Activated CD4-positive, CD25-positive, alpha-beta regulatory T cell (primary cell): ENCODE measurements at regions not wholly inside any gene's neighbourhood (a gene's known extent, or its start where the extent isn't known, plus 50 kb on each side); places are given as distances from the start of the nearest gene placed in this dataset.

Experiments
- DNase-seq, 4 experiments: peaks; one replicate each; lab custom pipeline; 2025; lab: John Stamatoyannopoulos, UW

DNA sequence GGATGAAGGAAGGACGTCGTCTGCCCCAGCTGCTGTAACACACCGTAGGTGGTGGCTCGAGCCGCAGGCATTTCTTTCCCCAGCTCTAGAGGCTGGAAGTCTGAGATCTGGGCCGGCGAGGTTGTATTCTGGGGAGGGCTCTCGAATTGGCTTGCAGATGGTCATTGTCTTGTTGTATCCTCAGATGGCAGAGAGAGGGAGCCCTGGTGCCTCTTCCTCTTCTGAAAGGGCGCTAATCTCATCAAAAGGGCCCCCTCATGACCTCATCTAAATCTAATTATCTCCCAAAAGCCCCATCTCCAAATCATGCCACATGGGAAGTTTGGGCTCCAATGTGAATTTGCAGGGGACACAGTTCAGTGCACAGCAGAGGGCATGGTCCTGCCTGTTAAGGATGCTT lies 109.0 kb downstream of the SIK1 start:
- no peak for DNase-seq

DNA sequence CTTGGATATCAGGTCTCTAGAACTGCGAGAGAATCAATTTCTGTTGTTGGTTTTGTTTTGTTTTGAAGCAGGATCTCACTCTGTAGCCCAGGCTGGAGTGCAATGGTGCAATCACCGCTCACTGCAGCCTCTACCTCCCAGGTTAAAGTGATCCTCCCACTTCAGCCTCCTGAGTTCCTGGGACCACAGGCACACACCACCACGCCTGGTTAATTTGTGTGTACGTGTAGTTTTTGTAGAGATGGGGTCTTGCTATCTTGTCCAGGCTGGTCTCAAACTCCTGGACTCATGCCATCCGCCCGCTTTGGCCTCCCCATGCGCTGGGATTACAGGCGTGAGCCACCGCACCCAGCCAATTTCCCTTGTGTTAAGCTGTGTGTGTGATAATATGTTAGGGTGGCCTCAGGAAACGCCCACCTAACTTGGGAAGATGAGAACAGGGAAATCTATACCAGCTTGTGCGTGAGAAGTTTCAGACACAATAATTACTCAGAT lies 109.6 kb downstream of the SIK1 start:
- DNase-seq: no peak

GRCh38 chr21:43316156-43316845 lies 110.6 kb downstream of the SIK1 start:
- DNase-seq: no peak

DNA sequence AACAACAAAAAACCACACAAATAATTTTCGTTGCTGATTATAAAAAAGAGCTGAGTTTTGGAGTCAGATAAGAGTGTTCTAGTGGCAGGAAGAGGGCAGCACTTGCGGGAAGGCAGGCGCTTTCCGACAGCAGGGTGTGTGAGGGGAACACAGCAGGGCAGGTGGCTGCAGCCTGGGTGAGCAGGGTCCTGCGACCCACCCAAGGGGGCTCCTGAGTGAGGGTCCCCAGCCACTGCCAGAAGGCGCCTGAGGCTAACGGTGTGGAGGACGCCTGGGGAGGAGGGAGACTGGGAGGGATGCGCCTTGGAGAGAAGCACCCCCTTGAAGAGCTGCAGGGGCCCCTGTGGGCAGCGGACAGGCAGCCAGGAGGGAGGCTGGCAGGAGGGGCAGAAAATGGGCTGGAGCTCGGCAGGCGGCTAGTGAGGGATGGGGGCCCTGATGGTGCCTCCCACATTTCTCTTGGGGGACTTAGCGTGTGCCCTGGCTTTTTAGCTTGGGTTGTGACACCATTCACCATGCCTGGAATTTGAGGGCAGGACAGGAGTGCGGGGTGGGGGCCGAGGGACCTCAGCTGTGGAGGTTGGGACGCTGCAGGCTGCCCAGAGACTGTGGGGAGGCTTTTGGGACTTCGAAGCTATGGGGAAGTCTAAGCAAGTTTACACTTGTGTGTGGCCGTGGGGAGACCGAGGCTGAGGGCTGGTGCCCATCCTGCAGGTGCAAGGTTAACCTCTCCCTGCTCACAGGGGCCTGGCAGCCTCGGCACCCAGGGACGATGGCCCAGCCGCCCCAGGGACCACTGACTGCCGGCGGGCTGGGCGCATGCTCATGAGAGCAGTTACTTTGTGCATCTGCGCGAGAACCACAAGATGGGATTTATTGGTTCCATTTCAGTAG lies 111.4 kb downstream of the SIK1 start:
- no peak for DNase-seq

GRCh38 chr21:43313939-43314405 lies 113.0 kb downstream of the SIK1 start:
- DNase-seq: no peak

GRCh38 chr21:43313221-43313938 lies 113.6 kb downstream of the SIK1 start:
- no peak for DNase-seq

- DNase-seq: no peak
Observed at GRCh38 chr21:43312751-43313169, 114.2 kb downstream of the SIK1 start.

GRCh38 chr21:43312011-43312410 lies 114.9 kb downstream of the SIK1 start:
- DNase-seq: no peak

- DNase-seq: no peak
Observed at GRCh38 chr21:43311301-43311817, 115.6 kb downstream of the SIK1 start.

DNA sequence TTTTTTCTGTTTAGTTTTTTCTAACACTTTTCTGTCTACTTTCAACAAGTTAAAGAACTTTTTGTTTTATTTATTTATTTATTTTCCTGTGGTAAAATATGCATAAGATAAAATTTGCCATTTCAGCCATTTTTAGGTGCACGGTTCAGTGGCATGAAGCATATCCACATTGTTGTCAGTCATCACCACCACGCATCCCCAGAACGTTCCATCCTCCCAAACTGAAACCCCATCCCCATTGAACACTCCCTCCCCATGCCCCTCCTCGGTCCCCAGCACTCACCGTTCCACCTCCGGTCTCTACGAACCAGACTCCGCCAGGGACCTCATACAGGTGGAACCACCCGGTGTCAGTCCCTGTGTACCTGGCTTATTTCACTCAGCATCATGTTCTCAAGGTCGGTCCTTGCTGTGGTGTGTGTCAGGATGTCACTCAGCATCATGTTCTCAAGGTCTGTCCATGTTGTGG lies 118.1 kb downstream of the SIK1 start:
- no peak for DNase-seq

DNA sequence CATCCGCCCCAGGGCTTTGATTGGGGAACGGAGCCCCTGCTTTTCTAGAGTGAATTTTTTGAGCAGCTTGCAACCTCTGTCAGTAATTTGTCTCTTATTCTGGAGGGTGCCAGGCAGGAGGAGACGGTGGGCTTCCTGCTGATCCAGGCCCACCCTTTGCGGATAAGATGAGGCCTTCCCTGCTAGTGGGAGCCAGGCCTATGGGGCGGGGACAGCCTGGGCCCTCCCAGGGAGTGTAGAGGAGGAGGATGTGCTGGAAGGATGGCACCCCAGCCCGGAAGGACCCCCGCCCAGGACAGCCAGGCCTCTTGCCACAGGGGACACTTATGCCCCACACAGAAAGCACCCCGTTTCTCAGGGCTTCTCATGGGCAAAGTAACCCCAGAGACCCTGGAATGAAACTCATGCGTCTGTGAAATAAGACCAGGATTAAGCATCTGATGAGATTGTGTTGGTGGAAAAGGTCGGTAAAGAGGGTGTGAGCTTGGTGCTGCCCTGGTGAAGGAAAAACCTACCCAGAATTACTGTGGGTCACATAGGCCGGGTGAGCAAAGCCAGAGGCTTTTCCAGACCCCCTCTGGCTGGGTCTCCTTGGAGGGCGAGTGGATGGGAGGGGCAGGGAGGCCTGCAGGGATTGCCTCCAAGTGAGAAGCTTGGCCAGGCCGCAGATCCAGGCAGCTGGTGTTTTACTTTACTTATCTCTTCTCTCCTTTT lies 118.7 kb downstream of the SIK1 start:
- DNase-seq: no peak

GRCh38 chr21:43307677-43308070 lies 119.3 kb downstream of the SIK1 start:
- no peak for DNase-seq

- no peak for DNase-seq
Observed at GRCh38 chr21:43306911-43307676, 119.8 kb downstream of the SIK1 start.

- no peak for DNase-seq
Observed at GRCh38 chr21:43306391-43306790, 120.5 kb downstream of the SIK1 start.

- DNase-seq: no peak
Observed at GRCh38 chr21:43305811-43306311, 121.1 kb downstream of the SIK1 start.

- DNase-seq: no peak
Observed at GRCh38 chr21:43305336-43305665, 121.6 kb downstream of the SIK1 start.

DNA sequence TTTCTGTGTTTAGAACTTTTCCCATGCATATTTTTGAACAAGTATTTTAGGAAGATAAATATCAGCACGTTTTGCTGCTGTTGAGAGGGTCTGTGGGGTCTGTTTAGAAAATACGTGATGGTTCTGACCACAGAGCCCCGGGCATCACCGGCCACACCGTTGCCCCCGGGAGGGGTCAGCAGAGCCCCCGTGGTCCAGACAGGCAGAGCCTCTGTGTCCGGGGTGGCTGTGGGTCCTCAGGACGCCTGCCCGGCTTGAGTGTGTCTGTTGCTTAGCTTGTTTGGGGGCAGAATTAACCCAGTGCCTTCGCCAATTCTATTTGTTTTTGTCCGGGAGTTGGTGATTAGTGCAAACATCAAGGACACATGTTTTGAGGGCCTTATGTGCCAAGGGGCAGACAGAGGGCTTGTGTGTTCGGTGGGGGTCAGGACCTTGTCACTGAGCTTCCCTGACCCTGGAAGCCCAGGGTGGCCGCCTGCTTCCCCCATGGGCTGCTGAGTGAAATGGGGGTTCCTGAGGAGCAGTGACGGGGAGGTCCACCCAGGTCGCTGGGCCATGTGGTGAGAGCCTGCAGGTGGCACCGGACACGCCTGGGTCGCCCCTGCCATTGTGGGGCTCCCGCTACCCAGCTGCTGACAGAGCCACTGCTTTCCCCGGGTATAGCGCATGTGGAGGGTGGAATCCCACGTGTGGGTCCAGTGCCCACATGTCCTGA lies 122.2 kb downstream of the SIK1 start:
- no peak for DNase-seq

- no peak for DNase-seq
Observed at GRCh38 chr21:43304206-43304605, 122.7 kb downstream of the SIK1 start.

- no peak for DNase-seq
Observed at GRCh38 chr21:43303275-43304178, 123.4 kb downstream of the SIK1 start.
